HG03045 (cell line): ENCODE measurements at regions not wholly inside any gene's neighbourhood (a gene's known extent, or its start where the extent isn't known, plus 50 kb on each side); places are given as distances from the start of the nearest gene placed in this dataset.
"Not testable (repeated sequence)": the region's sequence is repeated elsewhere in the genome, so short reads cannot be mapped to it uniquely, and the experiment has no call there.

Experiments
- ATAC-seq: cut with Tn5 transposase; IDR thresholded peaks from one replicate; pipeline ENCODE4 v1.9.1; 2021; ENCODE audit warnings: mild to moderate bottlenecking, moderate library complexity; ENCODE audit not compliant: unreplicated experiment

DNA sequence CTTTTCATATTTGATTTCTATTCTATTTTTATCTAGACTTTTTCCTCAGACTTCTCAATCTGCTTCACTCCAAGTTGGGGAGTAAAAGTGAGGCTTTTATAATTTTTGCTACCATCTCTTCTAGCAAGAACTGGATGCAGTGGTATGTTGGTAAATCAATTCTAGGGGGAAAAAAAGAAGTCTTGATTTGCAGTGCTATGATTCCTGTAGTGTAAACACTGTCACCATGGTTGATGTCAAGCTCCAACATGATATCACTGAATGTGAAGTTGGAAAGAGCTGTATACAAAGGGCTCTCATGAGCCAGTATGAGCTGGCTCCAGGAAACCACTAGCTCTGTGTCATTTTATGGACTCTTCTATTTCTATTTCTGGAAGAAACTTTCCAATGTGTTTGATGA, 439.2 kb downstream of the NTRK2 start:
- ATAC-seq: no peak

DNA sequence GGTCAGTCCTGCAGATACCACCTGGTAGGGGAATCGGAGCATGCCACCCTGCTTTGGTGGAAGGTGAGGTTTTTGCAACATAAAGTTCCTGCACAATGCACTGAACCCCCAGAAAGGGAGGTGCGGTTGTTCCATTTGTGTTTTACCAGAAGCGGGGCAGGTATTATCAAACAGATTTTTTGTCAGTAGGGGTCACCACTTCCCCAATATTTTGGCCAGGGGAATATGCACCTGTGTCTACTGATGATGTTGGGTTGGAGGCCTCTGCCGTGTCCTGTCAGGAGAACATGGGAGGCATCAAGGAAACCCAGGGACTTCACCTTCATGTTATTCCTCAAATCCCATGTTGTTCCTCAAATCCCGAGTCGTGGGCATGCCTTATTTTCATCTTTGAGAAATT, 438.7 kb downstream of the NTRK2 start:
- ATAC-seq: no peak

DNA sequence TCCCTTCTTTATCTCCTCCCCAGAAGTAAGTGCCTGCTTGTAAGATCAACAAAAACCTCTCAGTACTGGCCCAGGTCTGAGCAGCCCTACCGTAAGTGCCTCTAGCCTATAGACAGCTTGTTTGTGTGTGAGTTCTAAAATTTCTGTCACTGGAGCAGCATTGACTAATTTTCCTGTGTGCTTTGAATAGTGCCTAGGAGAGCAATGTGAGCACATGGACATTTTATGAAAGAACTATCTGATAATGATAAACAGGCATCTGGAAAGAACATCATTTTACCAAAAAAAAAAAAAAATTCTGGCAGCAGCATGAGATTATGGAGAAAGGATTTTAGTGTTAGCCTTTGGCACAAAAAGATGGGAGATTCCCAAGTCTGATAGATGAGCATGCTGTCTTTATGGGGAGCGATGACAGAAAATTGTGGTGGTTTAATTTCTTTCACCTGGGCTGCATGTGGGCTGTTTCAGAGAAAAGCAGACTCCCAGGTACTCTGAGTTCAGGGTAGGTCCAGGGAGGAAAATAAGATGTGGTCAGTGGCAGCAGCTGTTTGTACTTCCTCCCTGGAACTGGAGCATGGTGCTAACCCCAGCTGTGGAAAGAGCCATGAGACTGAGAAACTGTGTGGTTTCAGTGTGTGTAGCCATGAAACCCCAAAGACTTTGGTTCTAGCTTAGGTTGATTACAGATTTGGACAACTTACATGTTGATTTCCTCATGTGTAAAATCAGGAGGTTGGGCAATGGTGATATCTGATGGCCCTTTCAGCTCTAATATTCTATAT, 419.9 kb downstream of the NTRK2 start:
- no peak for ATAC-seq

DNA sequence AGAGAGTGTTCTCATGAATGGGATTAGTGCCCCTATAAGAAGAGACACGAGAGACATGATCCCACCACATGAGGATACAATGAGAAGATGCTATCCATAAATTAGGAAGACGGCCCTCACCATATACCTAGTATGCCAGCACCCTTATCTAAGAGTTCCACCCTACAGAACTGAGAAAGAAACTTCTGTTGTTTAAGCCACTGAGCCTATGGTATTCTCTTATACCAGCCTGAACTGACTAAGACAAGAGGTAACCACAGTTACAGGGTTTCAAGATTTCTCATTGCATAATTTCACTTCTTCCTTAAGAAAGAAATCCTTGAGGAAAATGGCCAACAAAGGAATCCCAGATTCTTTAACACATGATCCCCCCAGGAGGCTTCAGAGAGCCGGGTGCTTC, 412.4 kb downstream of the NTRK2 start:
- no peak for ATAC-seq

DNA sequence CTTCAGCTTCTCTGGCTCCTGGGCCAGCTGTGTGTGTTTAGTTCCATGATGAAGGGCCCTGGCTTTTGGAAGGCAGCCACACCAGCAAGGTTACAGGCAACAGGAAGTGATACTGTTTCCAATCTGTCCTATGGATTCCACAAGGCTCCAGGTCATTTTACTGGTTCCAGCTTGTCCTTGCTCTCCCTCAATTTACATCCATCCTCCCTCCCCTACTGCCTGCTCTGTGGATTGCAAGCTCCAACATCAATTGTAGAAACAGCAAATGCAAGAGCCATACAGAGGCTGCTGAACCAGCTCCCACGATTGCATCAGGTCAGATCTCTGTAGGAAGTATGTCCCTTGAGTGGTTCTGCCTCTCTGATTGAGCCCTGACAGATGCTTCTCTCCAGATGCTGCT, 409.8 kb downstream of the NTRK2 start:
- ATAC-seq: no peak

DNA sequence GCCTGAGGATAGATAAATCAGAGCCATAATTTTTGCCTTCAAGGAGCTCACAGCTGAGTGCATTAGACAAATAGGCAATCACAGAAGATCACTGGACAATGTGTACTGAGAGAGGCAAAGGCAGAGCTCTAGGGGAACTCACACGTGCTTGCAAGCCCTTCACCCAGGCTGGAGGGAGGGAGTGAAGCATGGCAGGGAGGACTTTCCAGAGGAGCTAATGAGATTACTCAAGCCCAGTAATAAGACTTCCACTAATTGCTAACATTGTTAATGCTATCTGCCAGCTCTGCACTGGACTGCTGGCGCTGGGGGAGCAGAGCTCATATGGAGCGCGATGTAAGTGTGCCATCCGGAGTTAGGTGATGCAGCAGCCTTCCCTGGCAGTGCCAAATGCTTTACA, 408.4 kb downstream of the NTRK2 start:
- no peak for ATAC-seq

DNA sequence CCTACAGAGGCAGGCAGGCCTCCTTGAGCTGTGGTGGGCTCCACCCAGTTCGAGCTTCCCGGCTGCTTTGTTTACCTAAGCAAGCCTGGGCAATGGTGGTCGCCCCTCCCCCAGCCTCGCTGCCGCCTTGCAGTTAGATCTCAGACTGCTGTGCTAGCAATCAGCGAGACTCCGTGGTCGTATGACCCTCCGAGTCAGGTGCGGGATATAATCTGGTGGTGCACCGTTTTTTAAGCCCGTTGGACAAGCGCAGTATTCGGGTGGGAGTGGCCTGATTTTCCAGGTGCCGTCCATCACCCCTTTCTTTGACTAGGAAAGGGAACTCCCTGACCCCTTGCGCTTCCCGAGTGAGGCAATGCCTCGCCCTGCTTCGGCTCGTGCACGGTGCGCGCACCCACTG, 407.6 kb downstream of the NTRK2 start:
- not testable (repeated sequence) for ATAC-seq
